Activated CD8-positive, alpha-beta memory T cell treated with anti-CD3 and anti-CD28 coated beads, Interleukin-2, amount 10 ng/mL, durations not matched to agents 7 days and 5 days (primary cell): ENCODE measurements at regions not wholly inside any gene's neighbourhood (a gene's known extent, or its start where the extent isn't known, plus 50 kb on each side); places are given as distances from the start of the nearest gene placed in this dataset.

Experiments
- ATAC-seq: fragments of 150-1000 bp; cut with Tn5 transposase; one replicate; pipeline ENCODE4 v1.10.0; 2021; ENCODE audit warnings: moderate library complexity
- CTCF ChIA-PET: fragments of 350-600 bp; sonication (Branson Sonifier 250); formaldehyde crosslinking; loops from one replicate; lab custom pipeline; 2021; ENCODE audit warnings: antibody characterized with exemption; lab: Charles Lee
- DNase-seq: peaks from one replicate; pipeline ENCODE4 v3.0.0-alpha.2; 2020
- H3K27ac Mint-ChIP-seq: one replicate; pipeline ENCODE4 v1.8.0; 2021; ENCODE audit warnings: mild to moderate bottlenecking, mixed read lengths
- H3K27me3 Mint-ChIP-seq: one replicate; pipeline ENCODE4 v1.8.0; 2021; ENCODE audit warnings: mixed read lengths
- H3K36me3 Mint-ChIP-seq: one replicate; pipeline ENCODE4 v1.8.0; 2021; ENCODE audit warnings: mild to moderate bottlenecking, mixed read lengths
- H3K4me1 Mint-ChIP-seq: one replicate; pipeline ENCODE4 v1.8.0; 2021; ENCODE audit warnings: mixed read lengths
- H3K4me3 Mint-ChIP-seq: one replicate; pipeline ENCODE4 v1.8.0; 2021; ENCODE audit warnings: mild to moderate bottlenecking, moderate library complexity, mixed read lengths
- H3K9me3 Mint-ChIP-seq: one replicate; pipeline ENCODE4 v1.8.0; 2022; ENCODE audit warnings: low read depth, mixed read lengths

- CTCF ChIA-PET: no interaction called here
- Mint-ChIP-seq H3K36me3 (no peaks in the 10 kb centered on the region), H3K27ac (no peak overlapping the region), H3K4me1 (no peaks in the 10 kb centered on the region), H3K27me3 (peaks cover 20% of the 10 kb centered on the region), H3K9me3 (no peaks in the 10 kb centered on the region), H3K4me3 (no peak overlapping the region)
- DNase-seq: no peak
- ATAC-seq: no peak
Measured at GRCh38 chr13:97660594-97661260, 226.8 kb downstream of the RAP2A start.

GRCh38 chr13:97686594-97686993 is 252.6 kb downstream of the RAP2A start:
- no peaks in the 10 kb centered on the region for H3K27me3 Mint-ChIP-seq
- no peaks in the 10 kb centered on the region for H3K36me3 Mint-ChIP-seq
- H3K9me3 Mint-ChIP-seq: no peaks in the 10 kb centered on the region
- DNase-seq (no peak), ATAC-seq (no peak)
- CTCF ChIA-PET: no interaction called here
- no peak overlapping the region for H3K4me3 Mint-ChIP-seq
- H3K4me1 Mint-ChIP-seq: no peaks in the 10 kb centered on the region
- H3K27ac Mint-ChIP-seq: no peak overlapping the region

- DNase-seq: no peak
- Mint-ChIP-seq H3K36me3 (no peaks in the 10 kb centered on the region), H3K4me1 (no peaks in the 10 kb centered on the region), H3K9me3 (no peaks in the 10 kb centered on the region), H3K4me3 (no peak overlapping the region), H3K27ac (no peak overlapping the region), H3K27me3 (no peaks in the 10 kb centered on the region)
- CTCF ChIA-PET: no interaction called here
- ATAC-seq: no peak
Measured at GRCh38 chr13:97692628-97693027, 258.7 kb downstream of the RAP2A start.

- Mint-ChIP-seq H3K27me3 (no peaks in the 10 kb centered on the region), H3K36me3 (no peaks in the 10 kb centered on the region)
- CTCF ChIA-PET: no interaction called here
Measured at GRCh38 chr13:97695684-97696083, 257.8 kb upstream of the IPO5 start.

GRCh38 chr13:97696921-97697320 is 256.6 kb upstream of the IPO5 start:
- Mint-ChIP-seq H3K27ac (no peak overlapping the region), H3K36me3 (no peaks in the 10 kb centered on the region), H3K4me1 (no peaks in the 10 kb centered on the region), H3K27me3 (no peaks in the 10 kb centered on the region), H3K9me3 (no peaks in the 10 kb centered on the region), H3K4me3 (no peak overlapping the region)
- no peak for DNase-seq
- CTCF ChIA-PET: no interaction called here
- no peak for ATAC-seq

More at GRCh38 chr13:97695684-97696083, 257.8 kb upstream of the IPO5 start:
- no peak for DNase-seq
- H3K9me3 Mint-ChIP-seq: no peaks in the 10 kb centered on the region
- ATAC-seq: no peak
- no peak overlapping the region for H3K27ac Mint-ChIP-seq
- H3K4me3 Mint-ChIP-seq: no peak overlapping the region
- no peaks in the 10 kb centered on the region for H3K4me1 Mint-ChIP-seq

GRCh38 chr13:97700306-97700848 is 253.1 kb upstream of the IPO5 start:
- DNase-seq: no peak
- H3K27ac Mint-ChIP-seq: no peak overlapping the region
- H3K27me3 Mint-ChIP-seq: no peaks in the 10 kb centered on the region
- ATAC-seq: no peak
- CTCF ChIA-PET: no interaction called here
- H3K4me1 Mint-ChIP-seq: no peaks in the 10 kb centered on the region
- no peaks in the 10 kb centered on the region for H3K9me3 Mint-ChIP-seq
- no peak overlapping the region for H3K4me3 Mint-ChIP-seq
- H3K36me3 Mint-ChIP-seq: no peaks in the 10 kb centered on the region

- H3K36me3 Mint-ChIP-seq: no peaks in the 10 kb centered on the region
- no peaks in the 10 kb centered on the region for H3K9me3 Mint-ChIP-seq
- no peaks in the 10 kb centered on the region for H3K27me3 Mint-ChIP-seq
- no peaks in the 10 kb centered on the region for H3K4me1 Mint-ChIP-seq
- H3K27ac Mint-ChIP-seq: no peak overlapping the region
- CTCF ChIA-PET: no interaction called here
- no peak overlapping the region for H3K4me3 Mint-ChIP-seq
- DNase-seq (no peak), ATAC-seq (no peak)
Measured at GRCh38 chr13:97702614-97703013, 250.9 kb upstream of the IPO5 start.

- H3K4me1 Mint-ChIP-seq: no peaks in the 10 kb centered on the region
- no peak overlapping the region for H3K4me3 Mint-ChIP-seq
- no peaks in the 10 kb centered on the region for H3K27me3 Mint-ChIP-seq
- DNase-seq (no peak), ATAC-seq (no peak)
- no peak overlapping the region for H3K27ac Mint-ChIP-seq
- H3K36me3 Mint-ChIP-seq: no peaks in the 10 kb centered on the region
- H3K9me3 Mint-ChIP-seq: no peaks in the 10 kb centered on the region
- CTCF ChIA-PET: no interaction called here
Measured at GRCh38 chr13:97710797-97711196, 242.7 kb upstream of the IPO5 start.

GRCh38 chr13:97712770-97713169 is 240.7 kb upstream of the IPO5 start:
- Mint-ChIP-seq H3K36me3 (no peaks in the 10 kb centered on the region), H3K27me3 (no peaks in the 10 kb centered on the region), H3K4me1 (no peaks in the 10 kb centered on the region), H3K27ac (no peak overlapping the region), H3K4me3 (no peak overlapping the region), H3K9me3 (no peaks in the 10 kb centered on the region)
- DNase-seq (no peak), ATAC-seq (no peak)
- CTCF ChIA-PET: no interaction called here

GRCh38 chr13:97715763-97716162 is 237.7 kb upstream of the IPO5 start:
- H3K27ac Mint-ChIP-seq: no peak overlapping the region
- no peaks in the 10 kb centered on the region for H3K9me3 Mint-ChIP-seq
- ATAC-seq (no peak), DNase-seq (no peak)
- CTCF ChIA-PET: interaction anchor here (0.6 kb wide), 1 partner anchor 1968 kb away, joined by 3 read pairs; no protein-coding TSS in a partner anchor
- H3K4me1 Mint-ChIP-seq: no peaks in the 10 kb centered on the region
- no peak overlapping the region for H3K4me3 Mint-ChIP-seq
- no peaks in the 10 kb centered on the region for H3K27me3 Mint-ChIP-seq
- H3K36me3 Mint-ChIP-seq: no peaks in the 10 kb centered on the region

- ATAC-seq: no peak
- no peaks in the 10 kb centered on the region for H3K9me3 Mint-ChIP-seq
- H3K4me1 Mint-ChIP-seq: no peaks in the 10 kb centered on the region
- H3K36me3 Mint-ChIP-seq: no peaks in the 10 kb centered on the region
- CTCF ChIA-PET: no interaction called here
- no peaks in the 10 kb centered on the region for H3K27me3 Mint-ChIP-seq
- H3K4me3 Mint-ChIP-seq: no peak overlapping the region
- no peak for DNase-seq
- no peak overlapping the region for H3K27ac Mint-ChIP-seq
Measured at GRCh38 chr13:97716746-97717145, 236.7 kb upstream of the IPO5 start.

- H3K27me3 Mint-ChIP-seq: no peaks in the 10 kb centered on the region
- DNase-seq (no peak), ATAC-seq (no peak)
- H3K36me3 Mint-ChIP-seq: no peaks in the 10 kb centered on the region
- H3K27ac Mint-ChIP-seq: no peak overlapping the region
- H3K4me1 Mint-ChIP-seq: no peaks in the 10 kb centered on the region
- H3K4me3 Mint-ChIP-seq: no peak overlapping the region
- CTCF ChIA-PET: no interaction called here
- H3K9me3 Mint-ChIP-seq: no peaks in the 10 kb centered on the region
Measured at GRCh38 chr13:97719736-97720135, 233.7 kb upstream of the IPO5 start.

GRCh38 chr13:97720896-97721295 is 232.6 kb upstream of the IPO5 start:
- DNase-seq: no peak
- Mint-ChIP-seq H3K4me1 (no peaks in the 10 kb centered on the region), H3K27ac (no peak overlapping the region), H3K36me3 (no peaks in the 10 kb centered on the region), H3K9me3 (no peaks in the 10 kb centered on the region), H3K27me3 (no peaks in the 10 kb centered on the region), H3K4me3 (no peak overlapping the region)
- no peak for ATAC-seq
- CTCF ChIA-PET: no interaction called here

- DNase-seq (no peak), ATAC-seq (no peak)
- Mint-ChIP-seq H3K4me3 (no peak overlapping the region), H3K4me1 (no peaks in the 10 kb centered on the region), H3K9me3 (no peaks in the 10 kb centered on the region), H3K27ac (no peak overlapping the region), H3K27me3 (no peaks in the 10 kb centered on the region), H3K36me3 (no peaks in the 10 kb centered on the region)
- CTCF ChIA-PET: no interaction called here
Measured at GRCh38 chr13:97723655-97724054, 229.8 kb upstream of the IPO5 start.
